GM19467 (cell line): ENCODE measurements at regions not wholly inside any gene's neighbourhood (a gene's known extent, or its start where the extent isn't known, plus 50 kb on each side); places are given as distances from the start of the nearest gene placed in this dataset.
A peak's percentile ranks its signal among the peaks of the same experiment; 100 is the strongest.

Experiments
- ATAC-seq: cut with Tn5 transposase; IDR thresholded peaks from one replicate; pipeline ENCODE4 v1.9.1; 2021; ENCODE audit warnings: mild to moderate bottlenecking, moderate library complexity; ENCODE audit not compliant: unreplicated experiment

GRCh38 chr4:124902001-124902515 lies 189.5 kb upstream of the ANKRD50 start:
- ATAC-seq: no peak

- ATAC-seq: no peak
These were observed 187.5 kb upstream of the ANKRD50 start for GRCh38 chr4:124899997-124900396.

- no peak for ATAC-seq
These were observed 178.0 kb upstream of the ANKRD50 start for GRCh38 chr4:124890522-124890921.

GRCh38 chr4:124887739-124888138 lies 175.2 kb upstream of the ANKRD50 start:
- ATAC-seq: no peak

- ATAC-seq: no peak
These were observed 171.8 kb upstream of the ANKRD50 start for GRCh38 chr4:124884316-124884715.

- ATAC-seq: no peak
These were observed 171.1 kb upstream of the ANKRD50 start for GRCh38 chr4:124883632-124884031.

- no peak for ATAC-seq
These were observed 166.7 kb upstream of the ANKRD50 start for GRCh38 chr4:124879195-124879594.

GRCh38 chr4:124874172-124874450 lies 161.6 kb upstream of the ANKRD50 start:
- ATAC-seq: no peak

GRCh38 chr4:124873361-124874171 lies 161.0 kb upstream of the ANKRD50 start:
- no peak for ATAC-seq

- ATAC-seq: no peak
These were observed 160.1 kb upstream of the ANKRD50 start for GRCh38 chr4:124872659-124873058.

- no peak for ATAC-seq
These were observed 157.5 kb upstream of the ANKRD50 start for GRCh38 chr4:124869961-124870495.

GRCh38 chr4:124868495-124868894 lies 156.0 kb upstream of the ANKRD50 start:
- no peak for ATAC-seq

- ATAC-seq: no peak
These were observed 155.0 kb upstream of the ANKRD50 start for GRCh38 chr4:124867536-124867935.

- ATAC-seq: no peak
These were observed 153.8 kb upstream of the ANKRD50 start for GRCh38 chr4:124866301-124866700.

- no peak for ATAC-seq
These were observed 150.6 kb upstream of the ANKRD50 start for GRCh38 chr4:124863040-124863545.

GRCh38 chr4:124862261-124862660 lies 149.7 kb upstream of the ANKRD50 start:
- no peak for ATAC-seq

GRCh38 chr4:124861761-124862160 lies 149.2 kb upstream of the ANKRD50 start:
- no peak for ATAC-seq

- ATAC-seq: peak; percentile 56
These were observed 142.4 kb upstream of the ANKRD50 start for GRCh38 chr4:124854968-124855367.

- no peak for ATAC-seq
These were observed 139.2 kb upstream of the ANKRD50 start for GRCh38 chr4:124851741-124852140.

- ATAC-seq: no peak
These were observed 133.8 kb upstream of the ANKRD50 start for GRCh38 chr4:124846306-124846705.

- no peak for ATAC-seq
These were observed 127.4 kb upstream of the ANKRD50 start for GRCh38 chr4:124839786-124840390.
